HG03060 (cell line): ENCODE measurements at regions not wholly inside any gene's neighbourhood (a gene's known extent, or its start where the extent isn't known, plus 50 kb on each side); places are given as distances from the start of the nearest gene placed in this dataset.
"Not testable (repeated sequence)": the region's sequence is repeated elsewhere in the genome, so short reads cannot be mapped to it uniquely, and the experiment has no call there.

Experiments
- ATAC-seq: cut with Tn5 transposase; IDR thresholded peaks from one replicate; pipeline ENCODE4 v1.9.1; 2021; ENCODE audit warnings: low read depth, moderate number of reproducible peaks; ENCODE audit not compliant: unreplicated experiment

DNA sequence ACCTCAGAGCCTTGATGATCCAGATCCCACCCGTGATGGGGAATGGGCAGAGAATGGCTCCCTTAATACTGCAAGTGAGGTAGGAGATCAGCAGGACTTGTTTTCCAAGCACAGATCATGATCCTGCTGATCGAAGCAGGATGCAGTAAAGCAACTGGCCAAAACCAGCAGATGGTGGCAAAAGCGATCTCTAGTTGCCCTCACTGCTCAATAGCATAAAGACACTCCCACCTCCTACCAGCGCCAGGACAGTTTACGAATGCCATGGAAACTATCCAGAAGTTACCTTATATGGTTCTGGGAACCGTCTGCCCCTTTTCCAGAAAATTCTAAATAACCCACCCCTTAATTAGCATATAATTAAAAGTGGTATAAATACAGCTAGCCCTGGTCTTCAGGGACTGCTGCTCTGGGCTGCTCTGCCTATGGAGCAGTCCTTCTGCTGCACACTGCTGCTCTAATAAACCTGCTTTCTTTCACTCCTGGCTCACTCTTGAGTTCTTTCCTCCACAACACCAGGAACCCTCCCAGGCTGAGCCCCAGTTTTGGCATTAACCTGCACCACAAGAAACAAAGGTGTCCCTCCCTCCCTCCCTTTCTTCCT, 415.8 kb downstream of the PREX1 start:
- ATAC-seq, result no peak

GRCh38 chr20:48411245-48411644, 416.6 kb downstream of the PREX1 start:
- ATAC-seq, result no peak

- ATAC-seq, result no peak
Observed at GRCh38 chr20:48409055-48409615, 418.7 kb downstream of the PREX1 start.

- ATAC-seq, result no peak
Observed at GRCh38 chr20:48407710-48408109, 420.1 kb downstream of the PREX1 start.

DNA sequence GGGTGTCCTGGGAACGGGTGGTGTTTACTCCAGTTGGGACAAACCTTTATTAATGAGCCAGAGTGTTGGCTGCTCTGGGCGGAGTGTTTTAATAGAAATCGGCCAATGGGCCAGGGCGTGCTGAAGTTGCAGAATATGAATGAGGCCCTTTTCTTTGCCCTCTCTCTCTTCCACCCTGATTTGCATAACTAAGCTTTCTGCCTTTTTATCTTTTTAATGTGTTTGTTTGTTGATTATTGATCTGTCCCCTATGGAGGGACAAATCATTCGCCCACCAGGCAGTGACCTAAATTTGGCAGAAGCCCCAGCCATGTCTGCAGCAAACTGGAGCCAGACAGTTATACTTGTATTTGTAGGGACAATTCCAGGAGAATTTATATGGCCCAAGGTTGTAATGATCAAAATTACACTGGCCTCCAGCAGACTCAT, 420.9 kb downstream of the PREX1 start:
- no peak for ATAC-seq

DNA sequence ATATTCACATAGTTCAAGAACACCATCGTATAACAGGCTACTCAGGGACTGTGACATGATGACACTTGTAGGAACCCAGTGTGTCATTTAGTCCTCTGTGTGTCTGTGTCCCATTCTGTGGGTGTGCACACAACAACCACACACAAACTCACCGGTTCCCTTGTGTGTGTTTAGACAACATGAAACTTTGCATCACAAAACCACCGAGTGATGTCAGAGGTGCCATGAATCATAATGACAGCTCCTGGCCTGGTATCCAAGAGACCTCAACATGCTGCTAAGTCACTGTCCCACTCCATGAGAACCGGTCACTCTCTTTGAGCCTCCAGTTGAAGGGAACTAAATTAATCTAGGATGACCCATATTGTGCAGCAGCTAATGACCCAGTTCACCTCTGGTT, 421.3 kb downstream of the PREX1 start:
- no peak for ATAC-seq

DNA sequence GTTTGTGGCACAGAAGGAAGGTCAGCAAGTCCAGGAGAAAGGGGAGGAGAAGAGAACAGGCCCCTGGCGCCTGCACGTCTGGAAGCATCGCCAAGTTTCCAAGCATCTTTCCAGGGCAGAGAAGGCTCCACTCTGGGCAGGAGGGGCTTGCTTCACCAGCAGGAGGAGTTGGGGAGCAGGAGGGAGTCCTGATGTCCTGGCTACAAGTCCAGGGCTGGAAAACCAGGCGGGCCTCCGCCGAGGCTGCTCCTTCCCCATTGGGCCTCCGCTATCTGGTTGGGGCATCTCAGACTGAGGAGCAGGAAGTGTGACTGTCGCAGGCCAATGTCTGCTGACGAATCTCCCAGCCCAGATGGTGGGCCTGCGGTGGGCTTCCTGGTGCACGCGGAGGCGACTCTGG, 421.9 kb downstream of the PREX1 start:
- ATAC-seq, result no peak

DNA sequence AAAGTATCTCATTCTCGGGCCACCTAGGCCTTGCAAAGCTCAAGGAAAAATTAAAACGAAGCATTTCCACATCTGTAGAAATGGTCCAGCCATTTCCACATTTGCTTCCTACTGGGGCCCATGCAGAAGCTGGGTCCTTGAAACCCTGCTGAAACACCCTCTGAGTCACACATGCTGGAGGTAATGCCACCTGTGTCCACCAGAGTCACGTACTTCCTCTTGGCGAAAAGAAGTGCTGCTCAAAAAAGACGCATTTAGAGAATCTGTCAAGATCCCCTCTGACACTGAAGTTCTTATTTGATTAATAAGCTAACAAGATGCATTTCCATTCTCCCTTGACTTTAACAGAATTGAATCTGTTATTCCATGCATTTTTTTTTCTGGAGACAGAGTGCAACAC, 423.2 kb downstream of the PREX1 start:
- ATAC-seq, result no peak

DNA sequence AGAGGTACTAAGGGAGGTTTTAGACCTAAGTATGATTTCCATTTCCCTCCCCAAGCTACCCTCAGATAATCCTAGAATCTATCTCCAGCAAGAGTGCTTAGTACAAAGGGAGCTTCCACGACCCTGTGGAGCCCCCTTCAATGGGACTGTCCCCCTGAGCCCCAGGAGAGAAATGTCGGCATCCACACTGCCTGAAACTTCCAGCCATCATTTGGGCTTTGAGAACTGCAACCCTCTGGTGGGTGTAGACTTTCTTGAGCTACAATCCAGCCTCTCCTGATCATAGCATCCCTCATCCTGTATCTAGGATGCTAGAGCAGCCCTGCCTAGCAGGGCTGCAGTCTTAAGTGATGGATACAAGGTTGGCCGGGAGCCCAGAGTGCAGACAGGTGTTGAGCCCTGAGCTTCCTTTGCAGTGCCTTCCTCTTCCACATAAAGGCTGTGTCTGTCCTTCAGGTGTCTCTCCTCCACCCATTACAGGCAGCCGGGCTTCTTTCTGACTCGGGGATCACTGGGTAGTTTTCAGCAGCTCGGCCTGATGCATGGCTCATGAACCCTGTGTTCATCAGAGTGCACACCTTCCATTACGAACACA, 424.5 kb downstream of the PREX1 start:
- ATAC-seq, result no peak

GRCh38 chr20:48401359-48401758, 426.4 kb downstream of the PREX1 start:
- ATAC-seq, result no peak

DNA sequence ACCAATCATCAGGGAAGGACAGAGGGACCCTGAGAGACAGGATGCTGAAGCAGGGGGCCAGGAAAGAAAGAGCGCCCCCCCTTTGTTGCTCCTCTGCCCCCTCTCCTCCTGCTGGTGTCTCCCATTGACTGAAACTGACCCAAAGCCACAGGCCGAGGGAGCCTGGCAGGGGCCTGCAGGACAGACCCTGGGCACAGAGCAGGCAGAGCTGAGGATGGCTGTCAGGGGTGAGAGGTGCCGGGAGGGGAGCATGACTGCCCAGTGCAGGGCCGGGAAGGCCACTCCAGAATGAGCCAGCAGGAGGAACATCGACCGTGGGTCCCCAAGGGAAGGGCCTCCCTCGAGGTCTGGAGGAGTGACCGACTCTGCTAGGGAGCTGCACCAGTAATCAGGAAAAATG, 427.8 kb downstream of the PREX1 start:
- ATAC-seq, result no peak

GRCh38 chr20:48398506-48399449, 429.0 kb downstream of the PREX1 start:
- ATAC-seq, result no peak

DNA sequence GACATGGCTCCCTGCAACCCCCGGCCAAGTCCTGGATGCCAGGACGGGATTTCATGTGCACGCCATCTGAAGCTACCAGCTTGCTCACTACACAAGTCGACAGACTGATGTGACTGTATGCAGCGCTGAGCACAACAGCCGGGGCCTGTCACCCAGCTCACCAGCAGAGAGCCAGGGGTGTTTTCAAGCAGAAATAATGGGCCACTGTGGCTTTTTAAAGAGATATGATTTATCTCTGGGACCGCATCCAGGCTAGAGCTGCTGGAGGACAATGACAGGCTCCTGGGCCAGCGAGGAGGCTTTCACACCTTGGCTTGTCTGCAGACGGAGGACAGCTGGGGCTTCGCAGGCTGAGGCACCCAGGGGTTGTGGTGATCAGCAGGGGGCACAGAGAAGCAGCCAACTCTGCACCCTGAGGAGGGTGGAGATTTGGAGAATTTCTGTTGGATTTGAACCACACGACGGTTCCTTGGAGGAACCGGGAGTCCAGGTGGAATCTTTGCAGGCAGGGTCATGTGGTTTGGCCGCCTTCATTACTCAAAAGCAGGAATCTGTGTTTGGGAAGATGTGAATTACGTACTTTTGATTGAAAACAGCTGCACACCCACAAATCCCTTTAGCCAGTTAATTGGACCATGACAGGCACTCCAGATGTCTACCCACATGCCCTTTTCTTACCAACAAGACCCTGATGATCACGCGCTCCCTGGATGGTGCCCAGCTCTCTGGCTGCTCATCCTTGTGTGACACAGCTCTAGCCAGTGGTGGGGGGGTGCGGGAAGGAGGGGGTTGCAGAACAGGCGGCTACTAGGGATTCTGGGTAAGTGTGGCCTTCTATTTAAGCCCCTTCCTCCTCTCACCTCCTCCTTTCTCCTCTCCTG, 430.6 kb downstream of the PREX1 start:
- ATAC-seq, result not testable (repeated sequence)

- ATAC-seq, result no peak
Observed at GRCh38 chr20:48395816-48396546, 431.8 kb downstream of the PREX1 start.

GRCh38 chr20:48394415-48395081, 433.3 kb downstream of the PREX1 start:
- no peak for ATAC-seq

GRCh38 chr20:48393737-48394314, 434.0 kb downstream of the PREX1 start:
- no peak for ATAC-seq

DNA sequence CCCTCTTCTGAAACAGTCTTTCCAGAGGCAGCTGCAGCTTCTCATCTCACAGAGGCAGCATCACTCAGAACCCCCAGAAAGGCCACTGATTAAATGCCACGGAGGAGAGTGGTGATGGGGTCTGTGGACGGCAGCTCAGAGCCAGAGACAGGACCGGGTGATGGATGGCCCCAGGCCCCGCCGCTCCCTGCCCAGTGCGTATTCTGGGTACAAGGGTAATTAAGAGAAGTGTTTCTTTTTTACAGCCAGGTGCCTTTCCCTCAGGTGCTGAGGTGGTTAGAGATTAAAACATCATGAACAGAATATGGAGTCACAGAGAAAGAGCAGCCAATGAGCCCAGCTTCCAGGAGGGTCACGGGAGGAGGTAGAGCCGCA, 434.5 kb downstream of the PREX1 start:
- no peak for ATAC-seq

GRCh38 chr20:48392407-48393310, 435.1 kb downstream of the PREX1 start:
- ATAC-seq, result no peak
